ENCODE measurements at regions not wholly inside any gene's neighbourhood (a gene's known extent, or its start where the extent isn't known, plus 50 kb on each side); places are given as distances from the start of the nearest gene placed in this dataset.
A peak's percentile ranks its signal among the peaks of the same experiment; 100 is the strongest.
"Not testable (repeated sequence)": the region's sequence is repeated elsewhere in the genome, so short reads cannot be mapped to it uniquely, and the experiment has no call there.

DNA sequence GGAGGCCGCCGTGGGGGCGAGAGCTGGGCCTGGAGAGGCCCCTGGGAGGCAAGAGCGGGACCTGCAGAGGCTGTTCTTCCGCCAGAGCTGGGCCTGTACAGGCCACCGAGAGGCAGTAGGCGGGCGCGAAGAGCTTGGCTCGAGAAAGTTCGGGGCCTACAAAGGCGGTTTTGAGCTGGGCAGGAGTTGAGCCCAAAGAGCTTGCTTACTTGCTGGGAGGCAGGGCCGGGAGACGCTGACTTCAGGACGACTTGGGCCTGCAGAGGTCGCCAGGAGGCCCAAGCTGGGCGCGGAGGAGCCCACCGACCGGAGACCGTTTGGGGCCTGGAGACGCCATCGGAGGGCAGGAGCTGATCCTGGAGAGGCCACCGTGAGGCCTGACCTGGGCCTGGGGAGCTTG, 257.1 kb upstream of the NUPR2 start:
- H3K27me3 Mint-ChIP-seq; H3K36me3 Mint-ChIP-seq; H3K27ac Mint-ChIP-seq; H3K4me3 Mint-ChIP-seq; H3K4me1 Mint-ChIP-seq; ATAC-seq (replicated peaks): not testable (repeated sequence)
- peaks cover 0 to 12% of the 10 kb centered on the region in 2 donors for H3K9me3 Mint-ChIP-seq
- DNase-seq = peak; percentile 74

DNA sequence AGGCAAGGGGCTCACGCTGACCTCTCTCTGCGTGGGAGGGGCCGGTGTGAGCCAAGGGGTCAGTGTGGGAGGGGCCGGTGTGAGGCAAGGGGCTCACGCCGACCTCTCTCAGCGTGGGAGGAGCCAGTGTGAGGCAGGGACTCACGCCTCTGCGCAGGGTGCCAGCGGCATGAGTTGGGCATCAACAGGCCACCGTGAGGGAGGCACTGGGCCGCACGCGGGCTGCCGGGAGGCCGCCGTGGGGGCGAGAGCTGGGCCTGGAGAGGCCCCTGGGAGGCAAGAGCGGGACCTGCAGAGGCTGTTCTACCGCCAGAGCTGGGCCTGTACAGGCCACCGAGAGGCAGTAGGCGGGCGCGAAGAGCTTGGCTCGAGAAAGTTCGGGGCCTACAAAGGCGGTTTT, 255.6 kb upstream of the NUPR2 start:
- H3K27me3 Mint-ChIP-seq; H3K4me3 Mint-ChIP-seq; H3K36me3 Mint-ChIP-seq; H3K27ac Mint-ChIP-seq; H3K4me1 Mint-ChIP-seq; ATAC-seq (replicated peaks): not testable (repeated sequence)
- DNase-seq = peak; percentile 41
- peaks cover 0 to 15% of the 10 kb centered on the region in 2 donors for H3K9me3 Mint-ChIP-seq

DNA sequence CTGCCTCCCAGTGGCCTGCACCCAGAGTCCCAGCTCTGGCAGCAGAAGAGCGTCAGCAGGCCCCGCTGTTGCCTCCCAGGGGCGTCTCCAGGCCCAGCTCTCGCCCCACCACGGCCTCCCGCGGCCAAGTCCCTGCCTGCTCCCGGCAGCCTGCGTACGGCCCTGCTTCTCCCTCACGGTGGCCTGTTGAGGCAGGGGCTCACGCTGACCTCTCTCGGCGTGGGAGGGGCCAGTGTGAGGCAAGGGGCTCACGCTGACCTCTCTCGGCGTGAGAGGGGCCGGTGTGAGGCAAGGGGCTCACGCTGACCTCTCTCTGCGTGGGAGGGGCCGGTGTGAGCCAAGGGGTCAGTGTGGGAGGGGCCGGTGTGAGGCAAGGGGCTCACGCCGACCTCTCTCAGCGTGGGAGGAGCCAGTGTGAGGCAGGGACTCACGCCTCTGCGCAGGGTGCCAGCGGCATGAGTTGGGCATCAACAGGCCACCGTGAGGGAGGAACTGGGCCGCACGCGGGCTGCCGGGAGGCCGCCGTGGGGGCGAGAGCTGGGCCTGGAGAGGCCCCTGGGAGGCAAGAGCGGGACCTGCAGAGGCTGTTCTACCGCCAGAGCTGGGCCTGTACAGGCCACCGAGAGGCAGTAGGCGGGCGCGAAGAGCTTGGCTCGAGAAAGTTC, 254.1 kb upstream of the NUPR2 start:
- H3K4me1 Mint-ChIP-seq; DNase-seq; H3K4me3 Mint-ChIP-seq; H3K36me3 Mint-ChIP-seq; H3K27me3 Mint-ChIP-seq; H3K9me3 Mint-ChIP-seq; H3K27ac Mint-ChIP-seq; ATAC-seq (replicated peaks): not testable (repeated sequence)

DNA sequence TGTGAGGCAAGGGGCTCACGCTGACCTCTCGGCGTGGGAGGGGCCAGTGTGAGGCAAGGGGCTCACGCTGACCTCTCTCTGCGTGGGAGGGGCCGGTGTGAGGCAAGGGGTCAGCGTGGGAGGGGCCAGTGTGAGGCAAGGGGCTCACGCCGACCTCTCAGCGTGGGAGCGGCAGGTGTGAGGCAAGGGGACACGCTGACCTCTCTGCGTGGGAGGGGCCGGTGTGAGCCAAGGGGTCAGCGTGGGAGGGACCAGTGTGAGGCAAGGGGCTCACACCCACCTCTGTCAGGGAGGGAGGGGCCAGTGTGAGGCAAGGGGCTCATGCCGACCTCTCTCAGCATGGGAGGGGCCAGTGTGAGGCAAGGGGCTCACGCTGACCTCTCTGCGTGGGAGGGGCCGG, 251.7 kb upstream of the NUPR2 start:
- H3K9me3 Mint-ChIP-seq; H3K27ac Mint-ChIP-seq; H3K36me3 Mint-ChIP-seq; H3K4me1 Mint-ChIP-seq; H3K27me3 Mint-ChIP-seq; ATAC-seq (replicated peaks); DNase-seq; H3K4me3 Mint-ChIP-seq: not testable (repeated sequence)

DNA sequence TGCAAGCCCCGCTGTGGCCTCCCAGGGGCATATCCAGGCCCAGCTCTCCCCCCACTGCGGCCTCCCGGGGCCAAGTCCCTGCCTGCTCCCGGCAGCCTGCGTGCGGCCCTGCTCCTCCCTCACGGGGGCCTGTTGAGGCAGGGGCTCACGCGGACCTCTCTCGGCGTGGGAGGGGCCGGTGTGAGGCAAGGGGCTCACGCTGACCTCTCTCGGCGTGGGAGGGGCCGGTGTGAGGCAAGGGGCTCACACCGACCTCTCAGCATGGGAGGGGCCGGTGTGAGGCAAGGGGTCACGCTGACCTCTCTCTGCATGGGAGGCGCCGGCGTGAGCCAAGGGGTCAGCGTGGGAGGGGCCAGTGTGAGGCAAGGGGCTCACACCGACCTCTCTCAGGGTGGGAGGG, 251.2 kb upstream of the NUPR2 start:
- not testable (repeated sequence) for DNase-seq, H3K9me3 Mint-ChIP-seq

DNA sequence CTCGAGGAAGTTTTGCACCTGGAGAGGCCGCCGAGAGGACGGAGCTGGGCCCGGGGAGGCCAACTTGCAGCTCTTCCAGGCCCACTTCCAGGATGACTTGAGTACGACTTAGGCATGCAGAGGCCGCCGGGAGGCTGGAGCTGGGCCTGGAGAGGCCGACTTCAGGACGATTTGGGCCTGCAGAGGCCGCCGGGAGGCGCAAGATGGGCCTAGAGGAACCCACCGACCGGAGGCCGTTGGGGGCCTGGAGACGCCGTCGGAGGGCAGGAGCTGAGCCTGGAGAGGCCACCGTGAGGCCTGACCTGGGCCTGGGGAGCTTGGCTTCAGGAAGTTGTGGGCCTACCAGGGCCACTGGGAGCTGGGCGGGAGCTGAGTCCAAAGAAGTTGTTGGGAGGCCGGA, 250.5 kb upstream of the NUPR2 start:
- not testable (repeated sequence) for DNase-seq; H3K4me1 Mint-ChIP-seq; H3K4me3 Mint-ChIP-seq; H3K9me3 Mint-ChIP-seq; H3K27me3 Mint-ChIP-seq; H3K27ac Mint-ChIP-seq; H3K36me3 Mint-ChIP-seq; ATAC-seq (replicated peaks)

More for the DNA sequence above, 251.2 kb upstream of the NUPR2 start:
- not testable (repeated sequence) for H3K36me3 Mint-ChIP-seq; H3K27ac Mint-ChIP-seq; H3K4me3 Mint-ChIP-seq; H3K4me1 Mint-ChIP-seq; ATAC-seq (replicated peaks); H3K27me3 Mint-ChIP-seq

DNA sequence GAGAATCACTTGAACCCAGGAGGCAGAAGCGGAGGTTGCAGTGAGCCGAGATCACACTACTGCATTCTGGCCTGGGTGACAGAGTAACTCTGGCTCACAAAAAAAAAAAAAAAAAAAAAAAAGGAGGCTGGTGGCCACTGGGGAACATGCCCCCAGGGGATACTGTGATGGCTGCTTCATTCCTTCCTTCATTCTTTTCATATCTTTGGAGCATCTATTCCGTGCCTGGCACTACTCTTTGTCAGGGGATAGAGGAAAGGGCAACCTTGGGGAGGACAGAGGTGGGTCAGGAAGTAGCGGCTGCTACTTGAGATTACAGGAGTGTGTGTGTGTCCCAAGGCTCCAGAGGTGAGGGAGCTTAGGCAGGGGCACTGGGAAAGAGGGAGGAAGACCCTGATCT, 236.4 kb upstream of the NUPR2 start:
- H3K9me3 Mint-ChIP-seq; H3K27me3 Mint-ChIP-seq; ATAC-seq (replicated peaks); H3K4me3 Mint-ChIP-seq; H3K36me3 Mint-ChIP-seq; H3K4me1 Mint-ChIP-seq; DNase-seq; H3K27ac Mint-ChIP-seq: not testable (repeated sequence)

DNA sequence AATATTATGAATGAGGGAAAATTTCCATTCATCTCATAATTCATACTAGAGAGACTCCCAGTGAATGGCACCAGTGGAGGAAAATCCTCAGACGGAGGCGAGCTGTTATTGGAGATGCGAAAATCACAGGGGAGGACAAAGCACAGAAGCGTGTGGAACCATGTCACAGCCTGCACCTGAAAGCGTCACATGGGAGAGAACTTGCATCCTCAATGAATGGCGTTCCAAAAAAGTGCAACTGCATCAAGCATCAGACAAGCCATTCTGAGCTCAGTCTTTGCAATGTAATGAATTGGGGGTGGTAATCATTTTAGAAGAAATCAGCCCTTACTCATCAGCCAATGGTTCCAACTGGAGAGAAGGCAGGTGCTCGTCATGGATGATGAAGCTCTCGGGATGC, 235.0 kb upstream of the NUPR2 start:
- not testable (repeated sequence) for H3K36me3 Mint-ChIP-seq; H3K4me3 Mint-ChIP-seq; H3K4me1 Mint-ChIP-seq; H3K27me3 Mint-ChIP-seq; ATAC-seq (replicated peaks); H3K9me3 Mint-ChIP-seq; H3K27ac Mint-ChIP-seq; DNase-seq

DNA sequence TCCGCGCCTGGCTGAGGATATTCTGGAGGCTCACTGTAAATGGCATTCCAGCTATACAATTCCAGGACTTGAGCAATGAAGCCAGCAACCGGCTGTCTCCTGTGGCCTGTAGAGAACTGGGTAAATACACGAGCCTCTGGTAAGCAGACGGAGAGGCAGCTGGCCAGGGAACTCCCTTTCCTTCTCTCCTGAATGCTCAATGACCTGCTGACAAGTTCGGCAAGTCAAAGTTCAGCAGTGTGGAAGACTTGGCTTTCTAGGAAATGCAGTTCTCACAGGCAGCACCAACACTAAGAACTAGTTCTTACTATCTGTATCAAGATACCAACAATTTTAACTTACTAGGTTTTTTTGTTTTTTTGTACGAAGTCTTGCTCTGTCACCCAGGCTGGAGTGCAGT, 232.1 kb upstream of the NUPR2 start:
- ATAC-seq (replicated peaks); H3K27me3 Mint-ChIP-seq; H3K4me1 Mint-ChIP-seq; H3K36me3 Mint-ChIP-seq; H3K27ac Mint-ChIP-seq; DNase-seq; H3K4me3 Mint-ChIP-seq: not testable (repeated sequence)
- H3K9me3 Mint-ChIP-seq = peaks cover 10 to 13% of the 10 kb centered on the region in 2 donors

DNA sequence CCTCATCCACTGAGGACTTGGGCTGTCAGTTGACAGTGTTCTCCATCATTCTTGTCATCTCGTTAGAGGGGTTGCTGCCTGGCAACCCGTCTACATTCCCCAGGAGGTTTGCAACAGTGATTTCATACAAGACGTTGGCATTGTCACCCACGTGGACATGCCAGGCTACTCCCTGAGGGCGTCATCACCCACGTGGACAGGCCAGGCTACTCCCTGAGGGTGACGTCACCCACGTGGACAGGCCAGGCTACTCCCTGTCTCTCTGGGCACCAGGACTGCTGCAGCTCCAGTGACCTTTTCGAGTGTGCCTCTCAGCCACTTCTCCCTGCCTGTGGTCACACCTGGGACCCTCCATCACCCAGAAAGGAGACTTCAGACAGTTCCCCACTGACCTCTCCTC, 212.1 kb upstream of the NUPR2 start:
- H3K27me3 Mint-ChIP-seq; H3K36me3 Mint-ChIP-seq; DNase-seq; H3K27ac Mint-ChIP-seq; ATAC-seq (replicated peaks); H3K4me1 Mint-ChIP-seq; H3K4me3 Mint-ChIP-seq: not testable (repeated sequence)
- peaks cover 11 to 13% of the 10 kb centered on the region in 2 donors for H3K9me3 Mint-ChIP-seq

DNA sequence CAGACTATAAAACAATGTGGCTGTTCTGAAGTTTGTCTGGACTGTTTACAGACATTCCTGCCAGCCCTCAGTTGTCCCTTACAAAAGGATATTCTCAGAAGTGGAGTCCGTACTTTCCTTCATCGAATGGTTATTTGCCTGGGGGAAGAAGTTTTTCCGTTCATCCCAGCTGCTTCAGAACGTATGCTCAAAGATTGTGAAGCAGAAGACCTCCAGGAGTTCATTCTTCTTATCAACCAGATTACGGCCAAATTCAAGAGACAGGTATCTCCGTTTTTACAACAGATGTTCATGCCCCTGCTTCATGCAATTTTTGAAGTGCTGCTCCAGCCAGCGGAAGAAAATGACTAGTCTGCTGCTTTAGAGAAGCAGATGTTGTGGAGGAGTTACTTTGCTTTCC, 174.3 kb upstream of the NUPR2 start:
- Mint-ChIP-seq H3K9me3 (peaks cover 16 to 18% of the 10 kb centered on the region in 2 donors), H3K36me3 (no peaks in the 10 kb centered on the region)

DNA sequence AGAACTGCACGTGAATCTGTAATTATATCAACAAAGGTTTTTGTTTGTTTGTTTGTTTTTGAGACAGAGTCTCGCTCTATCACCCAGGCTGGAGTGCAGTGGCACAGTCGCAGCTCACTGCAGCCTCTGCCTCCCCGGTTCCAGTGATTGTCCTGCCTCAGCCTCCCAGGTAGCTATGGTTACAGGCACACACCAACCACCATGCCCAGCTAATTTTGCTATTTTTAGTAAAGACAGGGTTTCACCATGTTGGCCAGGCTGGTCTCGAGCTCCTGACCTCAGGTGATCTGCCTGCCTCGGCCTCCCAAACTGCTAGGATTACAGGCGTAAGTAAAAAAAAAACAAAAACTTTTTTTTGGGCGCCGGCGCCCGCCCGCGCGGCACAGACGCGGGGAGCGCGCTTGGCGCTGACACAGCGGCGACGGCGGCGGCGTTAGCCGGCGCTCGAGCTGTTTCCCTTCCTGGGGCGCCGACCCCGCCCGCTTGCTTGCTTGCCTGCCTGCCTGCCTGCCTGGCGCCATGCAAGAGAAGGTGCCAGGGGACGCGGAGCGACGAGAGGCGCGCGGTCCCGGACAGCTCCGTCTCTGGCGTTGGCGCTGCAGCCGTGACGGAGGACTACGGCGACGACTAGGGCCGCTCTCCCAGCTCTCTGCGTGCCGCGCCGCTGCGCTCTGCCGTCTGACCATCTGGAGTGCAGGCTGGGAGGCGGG, 171.4 kb upstream of the NUPR2 start:
- peak in 1 of 2 donors; percentile 27 for ATAC-seq (replicated peaks)
- peak overlapping the region; percentile 46 to 61 for H3K4me3 Mint-ChIP-seq
- H3K27me3 Mint-ChIP-seq = peaks cover 0 to 9% of the 10 kb centered on the region in 2 donors
- peaks cover 0 to 3% of the 10 kb centered on the region in 2 donors for H3K4me1 Mint-ChIP-seq
- DNase-seq = no peak
- peaks cover 19 to 22% of the 10 kb centered on the region in 2 donors for H3K9me3 Mint-ChIP-seq
- no peaks in the 10 kb centered on the region for H3K36me3 Mint-ChIP-seq
- H3K27ac Mint-ChIP-seq = no peak overlapping the region

More for the DNA sequence above, 174.3 kb upstream of the NUPR2 start:
- no peak overlapping the region for H3K4me3 Mint-ChIP-seq
- ATAC-seq (replicated peaks) = no peak
- H3K27me3 Mint-ChIP-seq = peaks cover 0 to 9% of the 10 kb centered on the region in 2 donors
- peaks cover 0 to 3% of the 10 kb centered on the region in 2 donors for H3K4me1 Mint-ChIP-seq
- DNase-seq = no peak
- no peak overlapping the region for H3K27ac Mint-ChIP-seq

DNA sequence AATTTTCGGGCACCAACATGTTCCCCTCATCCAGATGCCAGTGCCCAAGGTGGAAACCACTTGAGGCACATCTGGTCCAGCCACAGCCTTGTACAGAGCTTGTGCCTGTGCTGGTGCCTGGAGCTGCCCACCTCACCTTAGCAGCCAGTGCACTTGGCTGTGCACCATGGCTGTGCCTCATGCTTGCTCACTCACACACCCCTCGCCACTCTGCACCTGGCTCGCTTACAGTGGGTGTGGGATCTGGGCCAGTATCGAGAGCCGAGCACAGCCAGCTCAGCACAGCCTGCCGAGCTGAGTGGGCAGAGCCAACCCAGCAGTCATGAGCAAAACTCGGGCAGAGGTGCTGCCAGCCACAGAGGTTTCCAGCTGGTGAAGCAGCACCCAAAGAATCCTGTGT, 139.9 kb upstream of the NUPR2 start:
- DNase-seq (no peak), ATAC-seq (replicated peaks) (no peak)
- Mint-ChIP-seq H3K4me1 (no peaks in the 10 kb centered on the region), H3K27me3 (no peaks in the 10 kb centered on the region), H3K36me3 (no peaks in the 10 kb centered on the region), H3K27ac (no peak overlapping the region), H3K9me3 (peaks cover 13 to 15% of the 10 kb centered on the region in 2 donors), H3K4me3 (no peak overlapping the region)

DNA sequence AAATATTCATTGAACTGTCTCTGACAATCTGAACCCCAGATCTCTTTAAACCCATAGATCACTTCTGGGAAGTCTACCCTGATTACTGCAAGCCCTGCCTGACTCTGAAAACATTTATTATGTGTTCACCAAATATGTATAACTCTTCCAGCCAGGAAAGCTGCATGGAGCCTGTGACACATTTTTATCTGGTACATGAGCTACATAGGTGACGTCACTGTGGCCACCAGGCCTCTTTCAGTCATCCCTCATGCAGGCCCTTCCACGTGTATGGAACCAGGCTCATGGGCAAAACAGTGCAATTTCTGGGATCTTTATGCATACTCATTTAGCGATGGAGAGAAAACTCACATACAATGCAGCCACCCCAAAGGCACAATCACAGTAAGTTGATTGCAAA, 133.9 kb upstream of the NUPR2 start:
- Mint-ChIP-seq H3K4me1 (no peaks in the 10 kb centered on the region), H3K36me3 (no peaks in the 10 kb centered on the region), H3K4me3 (no peak overlapping the region), H3K27me3 (no peaks in the 10 kb centered on the region), H3K27ac (no peak overlapping the region), H3K9me3 (peaks cover 17 to 19% of the 10 kb centered on the region in 2 donors)
- DNase-seq (no peak), ATAC-seq (replicated peaks) (no peak)

DNA sequence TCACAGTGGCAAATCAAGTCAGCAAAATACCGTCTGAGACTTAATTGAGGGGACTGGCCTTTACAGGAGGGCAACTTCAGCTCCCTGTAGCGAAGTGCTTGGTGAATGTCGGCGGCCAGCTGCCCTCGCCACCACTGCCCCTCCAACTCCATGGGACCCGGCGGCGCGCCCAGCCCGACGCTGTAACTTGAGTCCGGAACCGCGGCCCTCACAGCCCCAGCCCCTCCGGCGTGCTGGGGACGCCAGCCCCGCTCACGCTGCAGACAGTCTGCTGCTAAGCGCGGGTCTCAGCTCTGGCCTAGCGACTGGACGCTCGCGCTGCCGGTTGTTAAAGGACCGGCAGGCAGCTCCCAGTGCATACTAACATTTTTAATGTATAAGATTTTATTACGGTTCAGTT, 113.4 kb upstream of the NUPR2 start:
- Mint-ChIP-seq H3K27ac (no peak overlapping the region), H3K36me3 (no peaks in the 10 kb centered on the region), H3K4me1 (no peaks in the 10 kb centered on the region), H3K27me3 (no peaks in the 10 kb centered on the region), H3K4me3 (no peak overlapping the region), H3K9me3 (peaks cover 3 to 16% of the 10 kb centered on the region in 2 donors)
- DNase-seq = no peak
- no peak for ATAC-seq (replicated peaks)

Measured in stimulated activated naive B cell treated with anti-CD40 and anti-IgM and Interleukin-4, amounts not matched to agents 10 μg/mL and 1 μg/mL and 100 μg/mL, for 72 hours (primary cell).